GM12875 (cell line): ENCODE measurements at regions not wholly inside any gene's neighbourhood (a gene's known extent, or its start where the extent isn't known, plus 50 kb on each side); places are given as distances from the start of the nearest gene placed in this dataset.

Source experiments
- H3K4me3 ChIP-seq: one replicate; pipeline ENCODE4 v1.5.1; 2011; ENCODE audit warnings: low read depth, low read length, control low read depth
- CTCF ChIP-seq: IDR thresholded peaks from 2 replicates; pipeline ENCODE4 v1.5.1; 2011; ENCODE audit warnings: low read depth, mild to moderate bottlenecking, control low read depth, inconsistent platforms, low read length, moderate library complexity, borderline replicate concordance; ENCODE audit not compliant: insufficient read depth

GRCh38 chr7:114755856-114756255 lies 166.0 kb upstream of the MDFIC start:
- no peak overlapping the region for H3K4me3 ChIP-seq
- no peak for TF ChIP-seq CTCF

- TF ChIP-seq CTCF = no peak
- H3K4me3 ChIP-seq = no peak overlapping the region
These were observed 163.2 kb upstream of the MDFIC start for GRCh38 chr7:114758661-114759227.

GRCh38 chr7:114759347-114760062 lies 162.4 kb upstream of the MDFIC start:
- TF ChIP-seq CTCF = no peak
- no peak overlapping the region for H3K4me3 ChIP-seq

- no peak overlapping the region for H3K4me3 ChIP-seq
- TF ChIP-seq CTCF = no peak
These were observed 161.4 kb upstream of the MDFIC start for GRCh38 chr7:114760477-114760876.

- no peak overlapping the region for H3K4me3 ChIP-seq
- TF ChIP-seq CTCF = no peak
These were observed 159.9 kb upstream of the MDFIC start for GRCh38 chr7:114761973-114762372.

GRCh38 chr7:114765331-114766040 lies 156.4 kb upstream of the MDFIC start:
- no peak for TF ChIP-seq CTCF
- H3K4me3 ChIP-seq = no peak overlapping the region

GRCh38 chr7:114766041-114766356 lies 155.9 kb upstream of the MDFIC start:
- TF ChIP-seq CTCF = no peak
- no peak overlapping the region for H3K4me3 ChIP-seq
